GM19438 (cell line): ENCODE measurements at regions not wholly inside any gene's neighbourhood (a gene's known extent, or its start where the extent isn't known, plus 50 kb on each side); places are given as distances from the start of the nearest gene placed in this dataset.

Experiments
- ATAC-seq: cut with Tn5 transposase; IDR thresholded peaks from one replicate; pipeline ENCODE4 v1.9.1; 2021; ENCODE audit warnings: low read depth; ENCODE audit not compliant: unreplicated experiment

GRCh38 chr6:139790527-139790926 is 416.1 kb upstream of the CITED2 start:
- no peak for ATAC-seq

DNA sequence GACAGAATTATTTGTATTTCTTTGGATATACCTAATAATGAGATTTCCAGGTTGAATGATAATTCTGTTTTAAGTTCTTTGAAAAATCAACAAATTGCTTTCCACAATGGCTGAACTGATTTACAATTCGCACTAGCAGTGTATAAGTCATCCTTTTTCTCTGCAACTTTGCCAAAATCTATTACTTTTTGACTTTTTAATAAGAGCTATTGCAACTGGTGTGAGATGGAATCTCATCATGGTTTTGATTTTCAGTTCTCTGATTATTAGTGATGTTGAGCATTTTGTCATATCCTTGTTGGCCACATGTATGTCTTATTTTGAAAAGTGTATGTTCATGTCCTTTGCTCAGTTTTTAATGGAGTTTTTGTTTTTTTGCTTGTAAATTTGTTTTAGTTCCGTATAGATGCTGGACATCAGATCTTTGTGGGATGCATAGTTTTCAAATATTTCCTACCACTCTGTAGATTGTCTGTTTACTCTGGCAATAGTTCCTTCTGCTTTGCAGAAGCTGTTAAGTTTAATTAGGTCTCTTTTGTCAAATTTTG is 409.8 kb upstream of the CITED2 start:
- ATAC-seq, result no peak

DNA sequence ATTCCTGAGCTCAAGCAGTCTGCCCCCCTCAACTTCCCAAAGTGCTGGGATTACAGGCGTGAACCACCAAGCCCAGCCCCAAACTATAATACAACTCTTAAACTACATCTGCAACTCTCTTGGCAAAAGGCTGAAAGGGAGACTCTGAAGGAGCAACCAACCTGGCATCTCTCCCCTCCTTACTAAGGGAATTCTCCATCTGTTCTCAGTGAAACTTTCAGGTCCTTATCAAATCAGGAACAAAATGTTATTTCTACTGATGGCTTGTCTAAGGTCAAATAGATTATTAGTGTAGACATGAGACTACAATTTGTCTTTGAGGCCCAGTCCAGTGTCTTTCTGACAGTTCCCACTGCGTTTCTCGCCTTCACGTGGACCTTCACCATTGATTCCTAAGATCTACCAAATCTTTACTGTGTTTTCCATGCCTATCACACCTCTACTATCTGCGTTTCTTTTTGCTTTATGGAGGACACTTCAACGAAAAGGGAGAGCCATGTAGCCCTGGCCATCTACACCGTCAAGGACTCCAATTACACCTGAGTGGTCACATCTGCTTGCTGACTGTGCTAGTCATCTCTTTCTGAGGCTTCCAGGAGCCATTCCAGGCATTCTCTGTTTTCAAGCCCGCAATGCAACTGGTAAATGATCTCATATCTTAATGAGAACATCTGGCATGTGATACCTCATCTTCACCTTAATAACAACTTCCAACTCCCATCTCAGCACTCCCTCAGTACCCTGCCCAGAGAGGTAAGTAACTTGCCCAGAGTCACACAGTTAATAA is 405.7 kb upstream of the CITED2 start:
- no peak for ATAC-seq

GRCh38 chr6:139778688-139779087 is 404.2 kb upstream of the CITED2 start:
- ATAC-seq, result no peak

GRCh38 chr6:139778106-139778505 is 403.7 kb upstream of the CITED2 start:
- ATAC-seq, result no peak

DNA sequence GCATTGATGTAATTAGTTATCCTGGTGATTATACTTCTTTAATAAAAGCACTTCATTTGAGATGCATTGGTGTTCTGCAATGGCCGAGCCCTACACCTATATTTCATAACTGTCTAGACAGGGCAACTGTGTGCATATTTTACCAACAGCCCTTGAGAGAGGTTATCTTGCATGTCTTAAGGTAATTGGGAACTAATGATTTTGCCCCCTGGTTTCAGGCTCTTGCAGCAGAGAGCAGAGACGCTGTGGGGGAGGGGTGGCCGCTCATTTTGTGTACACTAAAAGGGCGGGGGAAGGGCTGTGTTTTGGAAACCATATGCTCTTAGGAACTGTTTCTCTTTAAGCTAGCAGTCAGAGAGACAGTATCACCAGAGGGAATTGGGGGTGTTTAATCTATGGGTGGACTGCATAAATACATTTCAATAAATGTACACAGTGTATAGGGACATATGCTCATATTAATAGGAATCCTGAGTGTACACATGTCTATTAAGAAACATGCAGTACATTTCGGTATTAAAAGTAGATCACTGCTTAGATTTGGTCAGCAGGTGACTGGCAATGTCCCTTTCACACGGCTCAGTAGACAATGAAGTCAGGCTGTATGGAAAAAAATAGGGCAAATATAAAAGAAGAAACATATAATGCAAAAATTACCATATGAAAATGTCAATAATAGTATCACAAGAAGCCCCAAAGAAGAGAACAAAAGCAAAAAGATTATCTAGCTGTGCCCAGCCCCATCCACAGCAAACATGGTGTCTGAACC is 402.9 kb upstream of the CITED2 start:
- no peak for ATAC-seq

DNA sequence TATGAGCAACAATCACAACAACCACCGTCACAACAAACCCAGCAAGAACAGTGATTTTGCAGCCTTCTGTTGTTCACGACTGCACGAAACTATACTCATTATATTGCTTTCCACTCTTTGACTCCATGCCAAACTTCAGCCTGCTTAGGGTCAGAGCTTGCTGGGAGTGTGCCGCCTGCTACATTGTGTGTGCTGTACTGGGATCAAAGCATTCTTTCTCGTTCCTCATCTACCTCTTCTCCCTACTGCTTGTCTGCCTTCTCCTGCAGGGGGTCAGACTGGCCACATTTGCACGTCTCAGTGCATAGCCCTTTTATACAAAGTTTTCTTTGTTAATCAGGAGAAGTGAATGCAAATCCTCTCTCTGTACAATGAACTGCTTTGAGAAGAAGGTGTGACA is 401.6 kb upstream of the CITED2 start:
- ATAC-seq, result no peak

GRCh38 chr6:139768196-139768595 is 393.7 kb upstream of the CITED2 start:
- ATAC-seq, result no peak

- ATAC-seq, result no peak
Measured at GRCh38 chr6:139766796-139767195, 392.3 kb upstream of the CITED2 start.

GRCh38 chr6:139765825-139766285 is 391.4 kb upstream of the CITED2 start:
- ATAC-seq, result no peak

DNA sequence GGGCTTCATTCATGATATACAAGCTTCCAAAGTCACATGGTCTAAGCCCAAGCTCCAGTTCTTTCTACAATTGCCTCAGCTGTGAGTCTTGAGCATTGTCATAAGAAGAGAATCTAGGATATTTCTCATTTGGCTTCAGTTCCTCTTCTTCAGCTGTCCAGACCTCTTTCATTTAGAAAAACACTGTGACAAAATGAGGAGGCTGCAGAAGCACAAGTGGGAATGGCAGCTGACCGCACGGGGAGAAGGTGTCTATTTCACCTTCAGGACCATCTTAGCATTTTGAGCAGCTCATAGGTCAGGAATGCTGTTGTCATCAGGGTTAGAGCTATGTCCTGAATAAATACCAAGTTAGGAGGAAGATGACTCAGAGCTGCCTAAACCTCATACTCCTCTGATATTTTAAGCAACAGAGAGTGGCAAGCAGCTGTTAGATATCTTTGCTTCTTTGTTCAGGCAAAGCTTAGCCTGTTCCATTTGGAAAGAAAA is 390.1 kb upstream of the CITED2 start:
- ATAC-seq, result peak; percentile 81

DNA sequence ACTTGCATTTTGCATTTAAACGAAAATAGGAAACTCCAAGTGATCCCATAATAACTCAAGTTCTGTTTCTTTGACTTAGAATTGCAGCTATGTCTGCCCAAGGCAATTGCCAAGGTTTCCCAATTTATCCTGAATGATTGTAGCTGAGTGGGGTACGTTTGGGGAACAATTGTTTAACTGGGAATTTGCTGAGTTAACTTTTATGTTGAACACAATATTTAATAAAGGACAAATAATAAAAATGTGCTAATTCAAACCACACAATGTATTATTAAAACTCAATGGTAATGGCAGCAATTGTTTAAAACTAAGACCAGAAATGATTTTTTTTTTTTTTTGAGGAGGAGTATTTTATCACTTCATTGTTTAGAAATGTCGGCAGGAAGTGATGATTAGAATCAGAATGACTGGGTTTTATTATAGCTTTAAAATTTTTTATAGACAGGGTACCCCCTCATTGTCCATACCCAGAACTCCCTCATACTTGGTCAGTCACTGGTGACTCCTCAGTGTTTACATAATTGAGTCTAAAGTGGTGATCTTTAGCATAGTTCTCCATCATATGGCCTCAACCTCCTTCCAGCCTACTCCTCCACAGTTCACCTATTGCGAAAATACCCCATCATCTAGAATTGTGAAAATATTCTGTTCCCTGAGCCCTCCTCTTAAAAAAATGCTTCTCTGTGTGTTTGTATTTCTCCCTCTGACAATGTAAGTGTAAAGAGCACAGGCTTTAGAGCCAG is 389.2 kb upstream of the CITED2 start:
- ATAC-seq, result no peak

DNA sequence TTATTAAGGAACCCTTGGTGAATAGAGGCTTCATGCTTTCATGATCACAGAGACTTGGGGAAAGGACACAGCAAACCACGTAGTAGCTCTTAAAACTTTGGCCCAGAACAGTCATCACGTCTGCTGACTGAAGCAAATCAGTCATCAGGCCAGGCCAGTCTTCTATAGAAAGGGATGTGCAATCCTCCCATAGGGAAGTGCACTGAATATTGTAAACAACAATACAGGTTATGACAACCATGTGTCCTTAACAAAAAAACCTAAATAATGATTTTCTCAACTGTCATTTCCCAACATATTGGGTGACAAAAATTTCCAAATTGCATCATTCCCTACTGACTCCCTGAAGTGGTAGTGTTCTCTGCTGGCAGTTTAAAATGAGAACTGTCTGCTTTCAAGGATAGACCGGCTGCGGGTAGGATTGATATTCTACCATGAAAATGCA is 388.2 kb upstream of the CITED2 start:
- ATAC-seq, result no peak

- no peak for ATAC-seq
Measured at GRCh38 chr6:139760128-139760527, 385.7 kb upstream of the CITED2 start.

DNA sequence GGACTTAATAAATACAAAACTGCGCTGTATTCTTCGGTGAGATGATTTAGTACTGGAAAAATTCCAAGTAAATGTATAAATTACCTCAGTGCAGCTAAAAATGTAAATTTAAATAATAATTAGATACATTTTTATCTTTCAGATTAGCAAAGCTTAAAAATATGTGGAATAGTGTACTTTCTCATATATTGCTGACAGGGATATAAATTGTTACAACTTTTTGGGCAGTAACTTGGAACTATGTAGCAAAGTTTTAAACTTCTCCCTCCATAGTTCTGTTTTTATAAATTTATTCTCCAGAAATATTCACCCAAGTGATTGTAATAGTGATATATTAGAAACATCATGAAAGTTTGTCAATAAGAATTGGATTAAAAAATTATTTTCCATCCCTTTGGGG is 384.6 kb upstream of the CITED2 start:
- no peak for ATAC-seq

DNA sequence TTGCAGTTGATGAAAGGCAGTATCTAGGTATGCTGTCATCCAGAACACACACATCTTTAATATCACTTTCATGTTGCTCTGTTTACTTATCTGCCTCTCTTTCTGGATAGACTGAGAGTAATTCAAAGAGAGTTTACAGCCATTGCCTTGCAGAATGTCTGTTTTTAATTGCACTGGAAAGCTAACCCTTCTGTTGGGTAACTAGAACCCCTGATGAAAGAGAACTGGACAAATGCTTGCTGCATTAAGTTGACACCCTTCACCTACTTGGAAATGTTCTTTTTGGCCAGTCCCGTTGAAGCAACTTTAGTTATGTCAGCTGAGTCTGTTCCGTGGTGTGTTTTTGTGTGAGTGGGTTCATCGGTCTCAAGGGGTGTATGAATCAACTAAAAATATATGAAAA is 383.8 kb upstream of the CITED2 start:
- no peak for ATAC-seq

DNA sequence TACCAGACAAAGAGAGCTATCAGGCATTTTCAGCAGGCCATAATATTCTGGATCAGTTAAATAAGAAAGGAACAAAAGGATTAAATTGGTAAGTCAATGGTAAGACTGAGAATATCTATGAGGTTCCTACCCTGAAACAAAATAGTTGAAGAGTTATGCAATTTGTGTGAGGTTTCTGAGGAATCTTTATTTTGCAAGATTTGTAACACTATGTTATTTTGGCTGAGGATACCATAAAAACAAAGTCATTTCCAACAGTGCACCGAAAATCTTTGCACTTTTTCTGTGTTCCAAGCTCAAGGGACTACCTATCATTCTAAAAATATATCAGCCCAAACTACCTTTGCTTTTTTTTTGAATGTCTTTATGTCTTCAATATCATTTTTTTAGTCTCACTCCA is 383.3 kb upstream of the CITED2 start:
- no peak for ATAC-seq

DNA sequence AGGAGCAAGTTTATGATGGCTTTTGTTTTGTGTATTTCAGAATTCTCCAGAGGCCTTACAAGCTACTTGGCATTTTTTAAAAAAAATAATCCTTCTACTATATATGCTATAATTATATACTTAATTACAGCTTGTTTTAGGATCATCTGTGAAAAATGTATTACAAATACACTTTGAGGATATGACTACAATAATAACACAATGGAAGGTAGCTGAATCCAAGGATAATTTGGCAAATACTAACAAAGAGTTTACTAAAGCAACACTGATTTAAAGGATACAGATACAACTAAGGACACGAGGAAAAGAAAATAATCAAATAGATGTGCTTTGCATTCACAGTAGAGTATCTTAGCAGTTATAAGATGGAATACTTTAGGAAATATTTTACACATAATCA is 381.9 kb upstream of the CITED2 start:
- no peak for ATAC-seq

DNA sequence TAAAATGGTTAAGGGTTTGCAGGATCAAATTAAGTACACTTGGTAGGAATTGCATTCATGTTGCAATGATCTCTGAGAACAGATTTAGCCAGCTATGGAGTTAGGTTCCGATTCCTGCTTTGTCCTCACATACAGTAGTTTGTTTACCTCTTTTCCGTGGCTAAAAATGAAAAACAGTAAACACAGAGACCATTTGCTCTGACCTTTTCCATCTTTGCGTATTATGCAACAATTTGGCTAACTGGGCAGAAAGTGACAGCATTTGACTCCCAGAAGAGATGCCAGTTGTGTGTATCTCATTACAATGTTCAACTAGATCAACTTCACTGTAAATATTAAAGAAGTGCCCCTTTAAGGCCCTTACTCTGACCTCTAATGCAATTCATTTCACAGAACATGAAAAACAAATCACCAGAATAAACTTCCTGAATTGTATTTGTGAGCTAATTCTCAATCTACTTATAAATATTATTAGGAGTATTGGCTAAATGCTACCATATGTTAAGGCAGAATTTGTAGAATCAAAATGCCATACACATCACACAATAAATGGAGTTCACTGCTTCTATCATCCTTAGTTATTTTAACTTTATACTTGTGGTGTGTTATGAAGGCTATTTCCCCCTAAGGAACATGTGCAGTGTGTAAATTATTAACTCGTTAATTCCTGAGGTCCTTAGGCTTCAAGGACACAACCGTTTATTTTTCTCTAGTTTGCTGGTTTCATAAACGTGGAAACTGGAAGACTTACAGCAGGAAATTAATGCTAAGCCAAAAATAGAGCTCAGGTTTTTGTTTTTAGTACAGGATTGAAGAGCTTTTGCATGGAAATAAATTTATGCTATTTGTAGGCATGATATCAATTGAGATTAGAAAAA is 380.7 kb upstream of the CITED2 start:
- no peak for ATAC-seq
